ENCODE measurements at regions not wholly inside any gene's neighbourhood (a gene's known extent, or its start where the extent isn't known, plus 50 kb on each side); places are given as distances from the start of the nearest gene placed in this dataset.

DNA sequence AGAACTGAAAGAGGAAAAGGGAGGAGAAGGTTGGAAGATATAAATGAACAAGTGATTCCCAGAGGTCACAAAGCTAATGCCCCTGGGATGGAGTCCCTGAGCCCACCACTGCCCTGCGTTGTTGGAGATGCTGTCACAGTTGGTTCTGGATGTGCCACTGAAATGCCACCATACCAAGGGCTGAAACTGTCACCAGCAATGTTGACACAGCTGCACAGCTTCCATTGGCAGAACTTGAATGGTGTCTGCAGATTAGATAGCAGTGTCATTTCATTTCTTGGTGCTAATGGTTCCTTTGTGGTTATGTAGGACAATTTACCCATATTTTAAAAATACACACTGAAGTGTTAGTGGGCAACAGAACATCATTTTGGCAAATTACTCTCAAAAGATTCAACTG lies 120.7 kb downstream of the TBXT start:
- no peak for TF ChIP-seq EZH2 (IDR thresholded peaks at IDR 0.05; ENCODE audit: insufficient read depth, poor library complexity, severe bottlenecking)
- TF ChIP-seq EZH2phosphoT487 (IDR thresholded peaks at IDR 0.05; ENCODE audit: insufficient read depth, low read depth), result no peak
